ENCODE measurements at regions not wholly inside any gene's neighbourhood (a gene's known extent, or its start where the extent isn't known, plus 50 kb on each side); places are given as distances from the start of the nearest gene placed in this dataset.

DNA sequence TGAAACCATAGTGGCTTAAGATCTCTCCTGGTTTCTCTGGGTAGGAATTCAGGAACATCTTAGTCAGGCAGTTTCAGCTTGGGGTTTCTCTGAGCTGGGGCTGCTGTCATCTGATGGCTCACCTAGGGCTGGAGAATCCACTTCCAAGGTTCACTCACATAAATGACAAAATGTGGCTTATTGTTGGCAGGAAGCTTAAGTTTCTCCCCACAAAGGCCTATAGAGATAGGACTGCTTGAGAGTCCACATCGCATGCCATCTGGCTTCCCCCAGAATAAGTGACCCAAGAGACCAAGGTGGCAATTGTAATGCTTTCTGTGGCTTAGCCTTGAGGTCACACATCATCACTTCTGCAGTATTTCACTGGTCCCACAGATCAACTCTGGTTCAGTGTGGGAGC is 131.4 kb downstream of the EDN1 start:
- no CpG with 5 or more reads among the region's 1 CpG for WGBS
- TF ChIP-seq, protein P1, sequence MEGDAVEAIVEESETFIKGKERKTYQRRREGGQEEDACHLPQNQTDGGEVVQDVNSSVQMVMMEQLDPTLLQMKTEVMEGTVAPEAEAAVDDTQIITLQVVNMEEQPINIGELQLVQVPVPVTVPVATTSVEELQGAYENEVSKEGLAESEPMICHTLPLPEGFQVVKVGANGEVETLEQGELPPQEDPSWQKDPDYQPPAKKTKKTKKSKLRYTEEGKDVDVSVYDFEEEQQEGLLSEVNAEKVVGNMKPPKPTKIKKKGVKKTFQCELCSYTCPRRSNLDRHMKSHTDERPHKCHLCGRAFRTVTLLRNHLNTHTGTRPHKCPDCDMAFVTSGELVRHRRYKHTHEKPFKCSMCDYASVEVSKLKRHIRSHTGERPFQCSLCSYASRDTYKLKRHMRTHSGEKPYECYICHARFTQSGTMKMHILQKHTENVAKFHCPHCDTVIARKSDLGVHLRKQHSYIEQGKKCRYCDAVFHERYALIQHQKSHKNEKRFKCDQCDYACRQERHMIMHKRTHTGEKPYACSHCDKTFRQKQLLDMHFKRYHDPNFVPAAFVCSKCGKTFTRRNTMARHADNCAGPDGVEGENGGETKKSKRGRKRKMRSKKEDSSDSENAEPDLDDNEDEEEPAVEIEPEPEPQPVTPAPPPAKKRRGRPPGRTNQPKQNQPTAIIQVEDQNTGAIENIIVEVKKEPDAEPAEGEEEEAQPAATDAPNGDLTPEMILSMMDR (IDR thresholded peaks at IDR 0.05): no peak
- no peak overlapping the region for H3K4me3 ChIP-seq

DNA sequence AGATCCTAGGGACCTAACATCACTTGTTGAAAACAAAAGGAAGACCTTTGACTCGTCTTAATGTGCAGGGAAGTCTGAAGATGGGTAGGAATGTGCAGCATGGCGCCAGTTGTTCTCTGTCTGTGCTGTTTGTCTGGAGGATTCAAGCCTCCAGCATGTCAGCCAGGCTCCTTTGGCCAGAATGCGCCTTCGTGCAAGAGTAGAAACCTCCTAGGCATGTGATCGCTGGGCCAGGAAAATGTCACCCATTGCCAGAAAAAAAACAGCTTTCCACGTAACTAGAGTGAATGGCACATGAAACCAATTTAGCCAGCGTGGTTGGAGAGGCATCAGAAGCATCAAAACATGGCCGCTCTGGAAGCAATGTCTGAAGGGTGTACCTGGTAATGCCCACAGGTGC is 132.7 kb downstream of the EDN1 start:
- H3K4me3 ChIP-seq: no peak overlapping the region
- no peaks in the 10 kb centered on the region for H3K36me3 ChIP-seq
- DNase-seq (ENCODE audit: low spot score in 2 of 2): no peak
- H3K9me3 ChIP-seq: no peaks in the 10 kb centered on the region
- no peaks in the 10 kb centered on the region for H3K27me3 ChIP-seq
- TF ChIP-seq POLR2A (IDR thresholded peaks at IDR 0.05) (no peak), POLR2AphosphoS5 (IDR thresholded peaks at IDR 0.05) (no peak), EP300 (IDR thresholded peaks at IDR 0.05) (no peak)
- TF ChIP-seq, protein P1 (IDR thresholded peaks at IDR 0.05): no peak
- H3K4me1 ChIP-seq: peaks cover 6% of the 10 kb centered on the region
- 75% methylated on average over 8 of the region's 8 CpGs for WGBS
- no peak overlapping the region for H3K27ac ChIP-seq

More for the DNA sequence above, 131.4 kb downstream of the EDN1 start:
- Histone ChIP-seq H3K27ac (no peak overlapping the region), H3K36me3 (no peaks in the 10 kb centered on the region), H3K27me3 (no peaks in the 10 kb centered on the region), H3K9me3 (no peaks in the 10 kb centered on the region), H3K4me1 (peaks cover 6% of the 10 kb centered on the region)
- no peak for DNase-seq (ENCODE audit: low spot score in 2 of 2)

DNA sequence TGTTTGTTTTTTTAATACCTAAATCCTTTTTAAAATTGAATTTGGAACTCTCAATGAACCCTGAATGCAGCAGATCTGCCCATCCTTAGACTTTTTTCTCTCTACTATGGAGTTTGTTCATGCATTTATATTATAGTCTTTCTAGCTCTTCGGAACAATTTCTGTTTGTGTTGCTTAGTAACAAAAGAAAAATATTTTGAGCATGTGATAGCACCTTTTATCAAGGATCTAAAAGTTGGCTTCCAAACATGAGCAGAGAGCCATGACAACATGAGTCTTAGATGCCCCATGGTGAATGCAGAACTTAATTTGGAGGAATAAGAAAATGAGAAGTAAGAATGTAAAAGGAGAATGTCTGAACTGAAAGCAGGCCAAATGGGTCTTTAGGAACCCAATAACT is 133.7 kb downstream of the EDN1 start:
- Histone ChIP-seq H3K4me1 (peaks cover 6% of the 10 kb centered on the region), H3K36me3 (no peaks in the 10 kb centered on the region), H3K4me3 (no peak overlapping the region), H3K27ac (no peak overlapping the region), H3K27me3 (no peaks in the 10 kb centered on the region), H3K9me3 (no peaks in the 10 kb centered on the region)
- DNase-seq (ENCODE audit: low spot score in 2 of 2): no peak
- no peak for TF ChIP-seq POLR2AphosphoS5 (IDR thresholded peaks at IDR 0.05)
- TF ChIP-seq, protein P1 (IDR thresholded peaks at IDR 0.05): no peak
- TF ChIP-seq POLR2A (IDR thresholded peaks at IDR 0.05): no peak
- 20% methylated on average over 1 of the region's 1 CpG for WGBS

DNA sequence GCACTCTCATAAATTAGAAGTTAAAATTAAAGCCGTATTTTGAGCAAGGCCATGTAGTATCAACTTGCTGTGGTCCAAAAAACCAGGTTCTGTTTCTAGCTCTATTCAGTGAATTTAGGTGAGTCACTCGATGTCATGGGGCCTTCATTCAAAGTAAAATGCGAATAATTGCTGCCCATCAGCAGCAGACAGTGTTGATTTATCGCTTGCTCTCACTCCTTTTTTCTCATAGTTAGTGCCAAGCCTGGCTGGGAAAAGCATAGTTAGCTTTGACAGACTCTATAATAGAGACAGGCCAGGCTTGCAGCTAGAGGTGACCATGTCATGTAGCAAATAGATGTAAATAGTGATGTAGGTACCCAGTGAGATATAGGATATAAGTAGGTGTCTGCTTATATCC is 136.0 kb downstream of the EDN1 start:
- Histone ChIP-seq H3K4me3 (no peak overlapping the region), H3K27me3 (no peaks in the 10 kb centered on the region), H3K27ac (no peak overlapping the region), H3K4me1 (peaks cover 6% of the 10 kb centered on the region), H3K9me3 (no peaks in the 10 kb centered on the region), H3K36me3 (no peaks in the 10 kb centered on the region)
- DNase-seq (ENCODE audit: low spot score in 2 of 2): no peak
- no peak for TF ChIP-seq EP300 (IDR thresholded peaks at IDR 0.05)
- no peak for TF ChIP-seq POLR2A (IDR thresholded peaks at IDR 0.05)
- no peak for TF ChIP-seq POLR2AphosphoS5 (IDR thresholded peaks at IDR 0.05)
- TF ChIP-seq, protein P1 (IDR thresholded peaks at IDR 0.05): no peak
- WGBS: 87% methylated on average over 4 of the region's 4 CpGs

DNA sequence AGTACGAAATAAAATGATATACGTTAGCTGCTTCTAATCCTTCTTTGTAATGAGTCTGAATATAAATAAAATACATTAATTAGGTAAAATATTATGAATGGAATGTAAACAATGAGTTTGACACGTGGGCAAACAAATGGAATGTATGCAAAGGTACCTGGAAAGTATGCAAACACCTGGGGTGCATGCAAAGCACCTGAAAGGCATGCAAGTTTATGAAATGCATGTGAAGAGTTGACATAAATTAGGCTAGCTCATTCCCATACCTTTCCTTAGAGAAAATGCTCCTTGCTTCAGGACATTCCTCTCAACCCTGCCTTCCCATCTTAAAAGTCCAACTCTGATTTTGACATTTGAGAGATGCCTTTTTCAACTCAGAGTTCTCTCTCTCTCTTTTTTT is 140.9 kb downstream of the EDN1 start:
- no peak for DNase-seq (ENCODE audit: low spot score in 2 of 2)
- H3K27ac ChIP-seq: no peak overlapping the region
- TF ChIP-seq, protein P1 (IDR thresholded peaks at IDR 0.05): no peak
- no peak for TF ChIP-seq POLR2AphosphoS5 (IDR thresholded peaks at IDR 0.05)
- H3K4me3 ChIP-seq: no peak overlapping the region
- H3K9me3 ChIP-seq: no peaks in the 10 kb centered on the region
- no peaks in the 10 kb centered on the region for H3K27me3 ChIP-seq
- no peaks in the 10 kb centered on the region for H3K4me1 ChIP-seq
- H3K36me3 ChIP-seq: no peaks in the 10 kb centered on the region
- WGBS: 36% methylated on average over 3 of the region's 3 CpGs

Measured in suprapubic skin (tissue), 4 donors.